Tibial nerve (tissue), 4 donors: ENCODE measurements at regions not wholly inside any gene's neighbourhood (a gene's known extent, or its start where the extent isn't known, plus 50 kb on each side); places are given as distances from the start of the nearest gene placed in this dataset.

Experiments used
- EP300 ChIP-seq, 2 donors: sonication (generic); formaldehyde crosslinking; IDR thresholded peaks; one replicate each; pipeline ENCODE4 v1.6.1; 2017; ENCODE audit warnings: antibody characterized with exemption in 2 of 2, mild to moderate bottlenecking in 1 of 2
- POLR2A ChIP-seq, 2 donors: fragments of 450-650 bp; IDR thresholded peaks; one replicate each; pipeline ENCODE4 v1.6.1; 2017; ENCODE audit warnings: antibody characterized with exemption in 2 of 2, mild to moderate bottlenecking in 2 of 2, moderate library complexity in 2 of 2
- TF ChIP-seq, protein P1 (sequence below), 5 experiments: fragments of 200-600 bp in 3 of 5; fragments of 450-650 bp in 2 of 5; sonication (generic) in 3 of 5; IDR thresholded peaks; one replicate each; pipeline ENCODE4 v1.5.1; 2016 to 2019; ENCODE audit warnings: antibody characterized with exemption in 5 of 5, mild to moderate bottlenecking in 3 of 5, moderate library complexity in 2 of 5

DNA sequence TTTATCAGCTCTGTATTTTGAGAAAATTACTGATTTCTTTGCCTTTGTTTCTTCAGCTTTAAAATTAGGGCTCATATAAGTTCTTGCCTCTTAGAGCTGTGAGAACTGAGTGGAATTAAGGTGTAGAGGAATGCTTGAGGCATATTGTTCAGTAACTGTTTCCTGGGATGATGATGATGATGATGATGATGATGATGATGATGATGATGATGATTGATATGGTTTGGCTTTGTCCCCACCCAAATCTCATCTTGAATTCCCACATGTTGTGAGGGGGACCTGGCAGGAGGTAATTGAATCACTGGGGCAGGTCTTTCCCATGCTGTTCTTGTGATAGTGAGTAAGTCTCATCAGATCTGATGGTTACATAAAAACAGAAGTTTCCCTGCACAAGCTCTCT lies 118.7 kb downstream of the CHRM3 start:
- TF ChIP-seq, protein P1, sequence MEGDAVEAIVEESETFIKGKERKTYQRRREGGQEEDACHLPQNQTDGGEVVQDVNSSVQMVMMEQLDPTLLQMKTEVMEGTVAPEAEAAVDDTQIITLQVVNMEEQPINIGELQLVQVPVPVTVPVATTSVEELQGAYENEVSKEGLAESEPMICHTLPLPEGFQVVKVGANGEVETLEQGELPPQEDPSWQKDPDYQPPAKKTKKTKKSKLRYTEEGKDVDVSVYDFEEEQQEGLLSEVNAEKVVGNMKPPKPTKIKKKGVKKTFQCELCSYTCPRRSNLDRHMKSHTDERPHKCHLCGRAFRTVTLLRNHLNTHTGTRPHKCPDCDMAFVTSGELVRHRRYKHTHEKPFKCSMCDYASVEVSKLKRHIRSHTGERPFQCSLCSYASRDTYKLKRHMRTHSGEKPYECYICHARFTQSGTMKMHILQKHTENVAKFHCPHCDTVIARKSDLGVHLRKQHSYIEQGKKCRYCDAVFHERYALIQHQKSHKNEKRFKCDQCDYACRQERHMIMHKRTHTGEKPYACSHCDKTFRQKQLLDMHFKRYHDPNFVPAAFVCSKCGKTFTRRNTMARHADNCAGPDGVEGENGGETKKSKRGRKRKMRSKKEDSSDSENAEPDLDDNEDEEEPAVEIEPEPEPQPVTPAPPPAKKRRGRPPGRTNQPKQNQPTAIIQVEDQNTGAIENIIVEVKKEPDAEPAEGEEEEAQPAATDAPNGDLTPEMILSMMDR (IDR thresholded peaks at IDR 0.05) = no peak
- no peak for TF ChIP-seq POLR2A (IDR thresholded peaks at IDR 0.05)
- TF ChIP-seq EP300 (IDR thresholded peaks at IDR 0.05) = no peak
